ENCODE measurements at regions not wholly inside any gene's neighbourhood (a gene's known extent, or its start where the extent isn't known, plus 50 kb on each side); places are given as distances from the start of the nearest gene placed in this dataset.

DNA sequence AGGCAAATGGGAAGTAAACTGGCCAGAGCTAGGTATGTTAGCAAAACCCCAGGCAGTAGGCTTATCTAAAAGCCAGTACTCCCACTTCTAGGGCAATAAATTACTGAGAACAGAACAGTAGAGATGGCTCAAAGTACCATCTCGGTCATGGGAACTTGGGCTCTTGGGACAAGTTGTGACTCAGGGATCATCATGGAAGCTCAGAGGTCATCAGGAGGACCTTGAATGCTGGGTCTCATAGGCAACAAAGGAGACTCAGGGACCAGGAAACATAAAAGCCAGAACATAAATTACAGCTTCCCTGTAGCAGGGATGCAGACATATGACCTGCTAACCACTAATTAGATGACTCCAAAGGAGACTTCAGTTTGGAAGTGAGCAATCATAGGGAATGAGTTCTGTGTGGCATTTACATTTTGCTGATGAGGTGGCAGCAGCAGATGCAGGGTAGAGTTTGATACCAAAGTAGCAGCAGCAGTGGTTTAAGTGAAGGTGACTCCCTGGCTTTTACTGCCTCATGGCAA is 97.6 kb upstream of the SCAF11 start:
- no TSS peak for BruUV-seq (replicated peaks)
- H3K4me1 ChIP-seq (ENCODE audit: control insufficient read depth, insufficient read depth, low read length), result no peaks in the 10 kb centered on the region
- H3K36me3 ChIP-seq (ENCODE audit: control insufficient read depth, insufficient read depth, low read length), result no peaks in the 10 kb centered on the region
- POLR2A ChIA-PET, result no interaction called here
- no peak for TF ChIP-seq POLR2AphosphoS5 (IDR thresholded peaks at IDR 0.05; ENCODE audit: low read depth, low read length)
- no peak for TF ChIP-seq REST (IDR thresholded peaks at IDR 0.05; ENCODE audit: insufficient read depth in 1 of 2, low read depth in 2 of 2, low read length in 1 of 2)
- TF ChIP-seq SIN3A (IDR thresholded peaks at IDR 0.05; ENCODE audit: borderline replicate concordance, insufficient read depth, low read depth, low read length), result no peak
- no peak for TF ChIP-seq TCF7L2 (IDR thresholded peaks at IDR 0.05; ENCODE audit: low read depth, low read length)
- TF ChIP-seq, protein P1, sequence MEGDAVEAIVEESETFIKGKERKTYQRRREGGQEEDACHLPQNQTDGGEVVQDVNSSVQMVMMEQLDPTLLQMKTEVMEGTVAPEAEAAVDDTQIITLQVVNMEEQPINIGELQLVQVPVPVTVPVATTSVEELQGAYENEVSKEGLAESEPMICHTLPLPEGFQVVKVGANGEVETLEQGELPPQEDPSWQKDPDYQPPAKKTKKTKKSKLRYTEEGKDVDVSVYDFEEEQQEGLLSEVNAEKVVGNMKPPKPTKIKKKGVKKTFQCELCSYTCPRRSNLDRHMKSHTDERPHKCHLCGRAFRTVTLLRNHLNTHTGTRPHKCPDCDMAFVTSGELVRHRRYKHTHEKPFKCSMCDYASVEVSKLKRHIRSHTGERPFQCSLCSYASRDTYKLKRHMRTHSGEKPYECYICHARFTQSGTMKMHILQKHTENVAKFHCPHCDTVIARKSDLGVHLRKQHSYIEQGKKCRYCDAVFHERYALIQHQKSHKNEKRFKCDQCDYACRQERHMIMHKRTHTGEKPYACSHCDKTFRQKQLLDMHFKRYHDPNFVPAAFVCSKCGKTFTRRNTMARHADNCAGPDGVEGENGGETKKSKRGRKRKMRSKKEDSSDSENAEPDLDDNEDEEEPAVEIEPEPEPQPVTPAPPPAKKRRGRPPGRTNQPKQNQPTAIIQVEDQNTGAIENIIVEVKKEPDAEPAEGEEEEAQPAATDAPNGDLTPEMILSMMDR (IDR thresholded peaks at IDR 0.05), result no peak
- no peak overlapping the region for H3K27ac ChIP-seq (ENCODE audit: low read length)
- in situ Hi-C loops (cut with HindIII; ENCODE audit: low pct_unique_long_range_greater_than_20kb, low sequenced_read_pairs), result no loop called here
- no peak overlapping the region for H3K4me3 ChIP-seq (ENCODE audit: low read depth in 2 of 2, low read length in 2 of 2)
- peaks cover 11% of the 10 kb centered on the region for H3K9me3 ChIP-seq (ENCODE audit: control insufficient read depth, insufficient read depth, low read depth, low read length)
- H3K27me3 ChIP-seq (ENCODE audit: control insufficient read depth, insufficient read depth, low read length), result peaks cover 2% of the 10 kb centered on the region; the same call in 1 of the 2 replicates
- no peak for ATAC-seq
- CTCF ChIA-PET, result no interaction called here
- intact Hi-C loops (cut with micrococcal nuclease; ENCODE audit: unreplicated experiment), result no loop called here
- DNase-seq (ENCODE audit: low read depth, low spot score), result no peak

- H3K36me3 ChIP-seq (ENCODE audit: control insufficient read depth, insufficient read depth, low read length), result no peaks in the 10 kb centered on the region
- BruUV-seq (replicated peaks), result no TSS peak
Measured at GRCh38 chr12:46084666-46085631, 94.6 kb upstream of the SCAF11 start.

More at GRCh38 chr12:46084666-46085631, 94.6 kb upstream of the SCAF11 start:
- TF ChIP-seq, protein P1 (IDR thresholded peaks at IDR 0.05), result no peak
- TF ChIP-seq TCF7L2 (IDR thresholded peaks at IDR 0.05; ENCODE audit: low read depth, low read length) (no peak), REST (IDR thresholded peaks at IDR 0.05; ENCODE audit: insufficient read depth in 1 of 2, low read depth in 2 of 2, low read length in 1 of 2) (no peak), POLR2AphosphoS5 (IDR thresholded peaks at IDR 0.05; ENCODE audit: low read depth, low read length) (no peak), SIN3A (IDR thresholded peaks at IDR 0.05; ENCODE audit: borderline replicate concordance, insufficient read depth, low read depth, low read length) (no peak)
- Histone ChIP-seq H3K4me3 (ENCODE audit: low read depth in 2 of 2, low read length in 2 of 2) (no peak overlapping the region), H3K27ac (ENCODE audit: low read length) (no peak overlapping the region), H3K4me1 (ENCODE audit: control insufficient read depth, insufficient read depth, low read length) (no peaks in the 10 kb centered on the region), H3K9me3 (ENCODE audit: control insufficient read depth, insufficient read depth, low read depth, low read length) (peaks cover 11% of the 10 kb centered on the region), H3K27me3 (ENCODE audit: control insufficient read depth, insufficient read depth, low read length) (no peaks in the 10 kb centered on the region)
- DNase-seq (ENCODE audit: low read depth, low spot score), result no peak
- POLR2A ChIA-PET, result no interaction called here
- ATAC-seq, result no peak
- intact Hi-C loops (cut with micrococcal nuclease; ENCODE audit: unreplicated experiment), result no loop called here
- CTCF ChIA-PET, result no interaction called here
- in situ Hi-C loops (cut with HindIII; ENCODE audit: low pct_unique_long_range_greater_than_20kb, low sequenced_read_pairs), result no loop called here
